RWPE2 (cell line): ENCODE measurements at regions not wholly inside any gene's neighbourhood (a gene's known extent, or its start where the extent isn't known, plus 50 kb on each side); places are given as distances from the start of the nearest gene placed in this dataset.

Experiments used
- ATAC-seq: fragments of 200-7000 bp; cut with Tn5 transposase; 3 replicates; pipeline ENCODE4 v1.9.1; 2021; ENCODE audit warnings: low read depth
- DNase-seq: peaks from one replicate; pipeline ENCODE4 v3.0.0-alpha.2; 2020; ENCODE audit warnings: low spot score
- H3K27ac ChIP-seq: fragments of 450-650 bp; 2 replicates; pipeline ENCODE4 v1.5.1; 2017; ENCODE audit warnings: mild to moderate bottlenecking; ENCODE audit not compliant: poor library complexity, severe bottlenecking
- H3K27me3 ChIP-seq: fragments of 250-450 bp; sonication (Bioruptor Pico); 2 replicates; pipeline ENCODE4 v1.5.1; 2021; ENCODE audit warnings: mild to moderate bottlenecking, moderate library complexity; ENCODE audit not compliant: insufficient read depth, poor library complexity, severe bottlenecking
- H3K36me3 ChIP-seq: fragments of 250-450 bp; sonication (Bioruptor Pico); 2 replicates; pipeline ENCODE4 v1.5.1; 2020; ENCODE audit warnings: low read depth, mild to moderate bottlenecking, moderate library complexity
- H3K4me1 ChIP-seq: fragments of 250-450 bp; sonication (Bioruptor Pico); 2 replicates; pipeline ENCODE4 v1.5.1; 2021; ENCODE audit warnings: mild to moderate bottlenecking, moderate library complexity; ENCODE audit not compliant: insufficient read depth, poor library complexity, severe bottlenecking
- H3K4me3 ChIP-seq: fragments of 250-450 bp; sonication (Bioruptor Pico); 2 replicates; pipeline ENCODE4 v1.5.1; 2021; ENCODE audit warnings: mild to moderate bottlenecking, moderate library complexity; ENCODE audit not compliant: severe bottlenecking
- H3K9me3 ChIP-seq: fragments of 250-450 bp; sonication (Bioruptor Pico); 2 replicates; pipeline ENCODE4 v1.5.1; 2021; ENCODE audit warnings: mild to moderate bottlenecking, moderate library complexity; ENCODE audit not compliant: severe bottlenecking
- TF ChIP-seq, protein P1 (sequence below): fragments of 450-650 bp; IDR thresholded peaks from one replicate; pipeline ENCODE4 v1.5.1; 2017; ENCODE audit warnings: mild to moderate bottlenecking, moderate library complexity; ENCODE audit not compliant: poor library complexity, severe bottlenecking

DNA sequence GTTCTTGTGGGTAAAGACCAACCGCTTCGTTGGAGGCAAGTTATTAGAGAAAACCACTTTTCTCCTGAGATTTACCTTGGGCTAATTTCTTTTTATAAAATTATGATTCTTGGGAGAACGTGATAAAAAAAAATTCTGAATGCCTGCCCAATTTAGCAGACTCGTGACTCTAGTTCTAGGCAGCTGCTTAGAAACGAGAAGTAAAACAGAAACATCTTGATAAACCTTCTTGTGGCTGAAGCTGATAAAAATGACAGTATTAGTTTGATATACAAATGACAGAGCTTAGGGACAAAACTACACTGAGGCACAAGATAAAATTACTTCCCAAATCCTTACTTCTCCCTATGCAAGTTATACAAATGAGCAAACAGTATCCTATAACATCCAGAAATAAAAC is 458.9 kb upstream of the TEX13C start:
- H3K4me3 ChIP-seq = no peak overlapping the region
- H3K9me3 ChIP-seq = no peaks in the 10 kb centered on the region
- no peaks in the 10 kb centered on the region for H3K36me3 ChIP-seq
- TF ChIP-seq, protein P1, sequence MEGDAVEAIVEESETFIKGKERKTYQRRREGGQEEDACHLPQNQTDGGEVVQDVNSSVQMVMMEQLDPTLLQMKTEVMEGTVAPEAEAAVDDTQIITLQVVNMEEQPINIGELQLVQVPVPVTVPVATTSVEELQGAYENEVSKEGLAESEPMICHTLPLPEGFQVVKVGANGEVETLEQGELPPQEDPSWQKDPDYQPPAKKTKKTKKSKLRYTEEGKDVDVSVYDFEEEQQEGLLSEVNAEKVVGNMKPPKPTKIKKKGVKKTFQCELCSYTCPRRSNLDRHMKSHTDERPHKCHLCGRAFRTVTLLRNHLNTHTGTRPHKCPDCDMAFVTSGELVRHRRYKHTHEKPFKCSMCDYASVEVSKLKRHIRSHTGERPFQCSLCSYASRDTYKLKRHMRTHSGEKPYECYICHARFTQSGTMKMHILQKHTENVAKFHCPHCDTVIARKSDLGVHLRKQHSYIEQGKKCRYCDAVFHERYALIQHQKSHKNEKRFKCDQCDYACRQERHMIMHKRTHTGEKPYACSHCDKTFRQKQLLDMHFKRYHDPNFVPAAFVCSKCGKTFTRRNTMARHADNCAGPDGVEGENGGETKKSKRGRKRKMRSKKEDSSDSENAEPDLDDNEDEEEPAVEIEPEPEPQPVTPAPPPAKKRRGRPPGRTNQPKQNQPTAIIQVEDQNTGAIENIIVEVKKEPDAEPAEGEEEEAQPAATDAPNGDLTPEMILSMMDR = no peak
- no peak overlapping the region for H3K27ac ChIP-seq
- H3K27me3 ChIP-seq = no peaks in the 10 kb centered on the region
- no peak for DNase-seq
- ATAC-seq = no peak
- no peaks in the 10 kb centered on the region for H3K4me1 ChIP-seq

DNA sequence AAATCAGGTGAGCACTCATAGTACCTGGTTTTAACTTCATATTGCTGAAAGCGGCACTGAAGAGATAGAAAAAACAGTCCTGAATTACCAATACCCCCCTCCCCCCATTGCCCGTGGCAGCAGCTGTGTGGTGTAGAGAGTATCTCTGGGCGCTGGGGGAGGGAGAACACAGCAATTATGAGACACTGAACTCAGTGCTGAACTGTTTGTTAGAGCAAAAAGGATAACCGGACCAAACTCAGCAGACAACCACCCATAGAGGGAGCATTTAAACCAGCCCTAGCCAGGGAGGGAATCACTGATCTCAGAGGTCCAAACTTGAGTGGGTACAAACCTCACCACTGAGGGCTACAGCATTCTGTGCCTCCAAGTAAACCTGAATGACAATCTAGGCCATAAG is 457.4 kb upstream of the TEX13C start:
- TF ChIP-seq, protein P1 = no peak

DNA sequence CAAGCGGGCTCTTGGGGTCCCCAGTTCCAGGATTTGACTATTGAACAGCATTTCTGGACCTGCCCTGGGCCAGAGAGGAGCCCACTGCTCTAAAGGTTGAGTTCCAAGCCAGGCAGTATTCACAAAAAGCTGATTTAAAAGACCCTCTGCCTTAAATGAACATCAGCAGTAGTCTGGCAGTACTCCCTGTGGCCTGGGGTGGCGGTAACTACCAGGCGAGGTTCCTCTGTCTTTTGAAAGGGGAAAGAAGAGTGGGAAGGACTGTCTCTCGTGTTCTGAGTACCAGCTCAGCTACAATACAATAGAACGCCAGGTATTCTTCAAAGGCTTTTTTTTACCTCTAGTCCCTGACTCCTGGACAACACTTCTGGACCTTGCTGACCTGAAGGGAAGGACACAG is 456.4 kb upstream of the TEX13C start:
- H3K36me3 ChIP-seq = no peaks in the 10 kb centered on the region
- H3K4me1 ChIP-seq = no peaks in the 10 kb centered on the region
- H3K4me3 ChIP-seq = no peak overlapping the region
- no peaks in the 10 kb centered on the region for H3K27me3 ChIP-seq
- TF ChIP-seq, protein P1 = no peak
- ATAC-seq (no peak), DNase-seq (no peak)
- no peak overlapping the region for H3K27ac ChIP-seq
- no peaks in the 10 kb centered on the region for H3K9me3 ChIP-seq

More for the DNA sequence above, 457.4 kb upstream of the TEX13C start:
- H3K4me1 ChIP-seq = no peaks in the 10 kb centered on the region
- no peaks in the 10 kb centered on the region for H3K36me3 ChIP-seq
- no peaks in the 10 kb centered on the region for H3K27me3 ChIP-seq
- no peaks in the 10 kb centered on the region for H3K9me3 ChIP-seq
- no peak overlapping the region for H3K27ac ChIP-seq
- ATAC-seq (no peak), DNase-seq (no peak)
- no peak overlapping the region for H3K4me3 ChIP-seq

DNA sequence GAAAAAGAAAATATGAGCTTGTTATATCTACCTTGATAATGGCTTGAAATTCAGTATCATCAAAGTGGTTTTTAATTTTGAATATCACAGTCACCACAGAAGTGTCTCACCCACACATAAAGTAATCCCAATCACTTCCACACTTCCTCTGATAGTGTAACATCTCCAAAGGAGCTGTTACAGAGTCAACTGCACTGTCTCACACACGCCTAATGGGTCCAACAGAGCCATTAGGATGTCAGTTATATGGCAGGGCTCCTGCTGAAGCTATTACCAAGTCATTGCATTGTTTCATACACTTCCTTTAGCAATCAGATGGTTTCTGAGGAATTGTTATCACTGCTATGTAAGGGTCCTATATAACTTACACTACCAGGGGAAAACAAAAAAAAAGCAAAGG is 432.1 kb upstream of the TEX13C start:
- no peaks in the 10 kb centered on the region for H3K9me3 ChIP-seq
- no peaks in the 10 kb centered on the region for H3K4me1 ChIP-seq
- H3K4me3 ChIP-seq = no peak overlapping the region
- H3K36me3 ChIP-seq = no peaks in the 10 kb centered on the region
- H3K27ac ChIP-seq = no peak overlapping the region
- TF ChIP-seq, protein P1 = no peak
- DNase-seq (no peak), ATAC-seq (no peak)
- H3K27me3 ChIP-seq = no peaks in the 10 kb centered on the region

DNA sequence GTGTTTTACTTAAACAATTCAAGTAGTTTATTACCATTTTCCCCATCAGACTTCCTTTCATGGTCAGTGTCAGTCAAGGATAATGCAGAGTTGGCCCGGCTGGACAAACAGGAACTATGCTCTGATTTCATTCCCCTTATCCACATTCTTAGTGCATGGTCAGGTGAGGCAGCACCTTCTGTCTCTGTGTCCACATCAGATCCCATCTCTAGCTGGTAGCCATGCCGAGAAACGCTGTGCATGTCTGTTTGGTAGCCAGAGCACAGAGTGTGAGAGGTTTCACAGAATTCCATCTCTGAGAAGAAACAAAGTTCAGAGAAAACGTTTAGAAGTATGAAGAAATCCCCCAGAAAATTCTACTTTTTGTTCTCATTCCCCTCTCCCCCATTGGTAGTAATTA is 423.7 kb upstream of the TEX13C start:
- Histone ChIP-seq H3K9me3 (no peaks in the 10 kb centered on the region), H3K36me3 (no peaks in the 10 kb centered on the region), H3K4me3 (no peak overlapping the region), H3K27me3 (no peaks in the 10 kb centered on the region), H3K4me1 (no peaks in the 10 kb centered on the region), H3K27ac (no peak overlapping the region)
- DNase-seq (no peak), ATAC-seq (no peak)
- TF ChIP-seq, protein P1 = no peak
